Neural progenitor cell (in vitro differentiated cells): ENCODE measurements at regions not wholly inside any gene's neighbourhood (a gene's known extent, or its start where the extent isn't known, plus 50 kb on each side); places are given as distances from the start of the nearest gene placed in this dataset.

ENCODE experiments used
- DNase-seq: peaks from one replicate; pipeline ENCODE4 v3.0.0-alpha.2; 2016; ENCODE audit warnings: low spot score
- H2AFZ ChIP-seq: fragments of 200-600 bp; sonication (generic); replicated peaks from 2 replicates; pipeline ENCODE4 v1.6.1; 2016; ENCODE audit warnings: antibody characterized with exemption
- H3F3A ChIP-seq: fragments of 200-600 bp; sonication (generic); 2 replicates; pipeline ENCODE4 v1.6.1; 2016; ENCODE audit warnings: antibody characterized with exemption, low read depth
- H3K27ac ChIP-seq: fragments of 200-600 bp; sonication (generic); 2 replicates; pipeline ENCODE4 v1.5.1; 2016; ENCODE audit warnings: mild to moderate bottlenecking
- H3K27me3 ChIP-seq: fragments of 200-600 bp; sonication (generic); 2 replicates; pipeline ENCODE4 v1.6.1; 2016; ENCODE audit warnings: mild to moderate bottlenecking, moderate library complexity
- H3K36me3 ChIP-seq: fragments of 200-600 bp; sonication (generic); 2 replicates; pipeline ENCODE4 v1.5.1; 2016
- H3K4me1 ChIP-seq: fragments of 200-600 bp; sonication (generic); 2 replicates; pipeline ENCODE4 v1.6.1; 2016; ENCODE audit warnings: mixed run types
- H3K4me2 ChIP-seq: fragments of 200-600 bp; sonication (generic); 2 replicates; pipeline ENCODE4 v1.6.1; 2016
- H3K4me3 ChIP-seq: fragments of 200-600 bp; sonication (generic); 2 replicates; pipeline ENCODE4 v1.5.1; 2016
- H3K79me2 ChIP-seq: fragments of 200-600 bp; sonication (generic); 2 replicates; pipeline ENCODE4 v1.6.1; 2016; ENCODE audit warnings: low read depth
- H3K9ac ChIP-seq: fragments of 200-600 bp; sonication (generic); 2 replicates; pipeline ENCODE4 v1.6.1; 2016
- H3K9me3 ChIP-seq: fragments of 200-600 bp; sonication (generic); 2 replicates; pipeline ENCODE4 v1.5.1; 2016; ENCODE audit warnings: low read depth
- H4K20me1 ChIP-seq: fragments of 200-600 bp; sonication (generic); 2 replicates; pipeline ENCODE4 v1.6.1; 2016; ENCODE audit warnings: low read depth
- H3K27ac Mint-ChIP-seq: 3 replicates; pipeline ENCODE4 v1.8.0; 2021; ENCODE audit warnings: mixed read lengths
- H3K27me3 Mint-ChIP-seq: 2 replicates; pipeline ENCODE4 v1.8.0; 2022; ENCODE audit warnings: low read depth, mild to moderate bottlenecking, inconsistent platforms, moderate library complexity, mixed read lengths; ENCODE audit not compliant: insufficient read depth
- H3K36me3 Mint-ChIP-seq: 3 replicates; pipeline ENCODE4 v1.8.0; 2021; ENCODE audit warnings: mixed read lengths
- H3K4me1 Mint-ChIP-seq: 3 replicates; pipeline ENCODE4 v1.8.0; 2021; ENCODE audit warnings: mixed read lengths
- H3K4me3 Mint-ChIP-seq: 3 replicates; pipeline ENCODE4 v1.8.0; 2021; ENCODE audit warnings: mild to moderate bottlenecking, moderate library complexity, mixed read lengths
- H3K9me3 Mint-ChIP-seq: 3 replicates; pipeline ENCODE4 v1.8.0; 2020; ENCODE audit warnings: mixed read lengths
- CTCF ChIP-seq: fragments of 200-600 bp; sonication (generic); IDR thresholded peaks from 2 replicates; pipeline ENCODE4 v1.5.1; 2017; ENCODE audit warnings: antibody characterized with exemption, mild to moderate bottlenecking
- EZH2 ChIP-seq: fragments of 200-600 bp; sonication (generic); IDR thresholded peaks from 2 replicates; pipeline ENCODE4 v1.6.1; 2017; ENCODE audit warnings: antibody characterized with exemption, mild to moderate bottlenecking, moderate library complexity
- EZH2phosphoT487 ChIP-seq: fragments of 200-600 bp; sonication (generic); IDR thresholded peaks from 2 replicates; pipeline ENCODE4 v1.6.1; 2017; ENCODE audit warnings: antibody characterized with exemption

GRCh38 chr3:189398656-189399055 is 226.9 kb downstream of the TPRG1 start:
- H3K4me3 Mint-ChIP-seq: no peak overlapping the region
- H2AFZ ChIP-seq: no peak overlapping the region
- no peak overlapping the region for H3K4me2 ChIP-seq
- H3K4me1 Mint-ChIP-seq: no peaks in the 10 kb centered on the region
- no peaks in the 10 kb centered on the region for H3K4me1 ChIP-seq
- no peaks in the 10 kb centered on the region for H3K36me3 Mint-ChIP-seq
- no peaks in the 10 kb centered on the region for H3F3A ChIP-seq
- no peak overlapping the region for H3K4me3 ChIP-seq
- H3K9me3 Mint-ChIP-seq: no peaks in the 10 kb centered on the region
- H3K79me2 ChIP-seq: no peaks in the 10 kb centered on the region
- no peak for TF ChIP-seq CTCF
- TF ChIP-seq EZH2phosphoT487: no peak
- TF ChIP-seq EZH2: no peak
- no peaks in the 10 kb centered on the region for H3K36me3 ChIP-seq
- no peak for DNase-seq
- peaks cover 3% of the 10 kb centered on the region for H3K27me3 Mint-ChIP-seq
- no peak overlapping the region for H3K27ac Mint-ChIP-seq
- H3K9ac ChIP-seq: no peak overlapping the region
- H3K27ac ChIP-seq: no peak overlapping the region
- H4K20me1 ChIP-seq: no peaks in the 10 kb centered on the region
- no peaks in the 10 kb centered on the region for H3K9me3 ChIP-seq
- H3K27me3 ChIP-seq: no peaks in the 10 kb centered on the region

GRCh38 chr3:189401196-189401595 is 229.4 kb downstream of the TPRG1 start:
- Histone ChIP-seq H3K27ac (no peak overlapping the region), H3K9me3 (no peaks in the 10 kb centered on the region), H3K9ac (no peak overlapping the region), H3K4me3 (no peak overlapping the region), H3K27me3 (no peaks in the 10 kb centered on the region), H3F3A (no peaks in the 10 kb centered on the region), H3K4me2 (no peak overlapping the region), H3K36me3 (no peaks in the 10 kb centered on the region), H3K4me1 (no peaks in the 10 kb centered on the region), H2AFZ (no peak overlapping the region), H4K20me1 (no peaks in the 10 kb centered on the region), H3K79me2 (no peaks in the 10 kb centered on the region)
- TF ChIP-seq EZH2phosphoT487 (no peak), CTCF (no peak), EZH2 (no peak)
- Mint-ChIP-seq H3K4me3 (no peak overlapping the region), H3K36me3 (no peaks in the 10 kb centered on the region), H3K4me1 (no peaks in the 10 kb centered on the region), H3K27ac (no peak overlapping the region), H3K9me3 (no peaks in the 10 kb centered on the region), H3K27me3 (no peaks in the 10 kb centered on the region)
- no peak for DNase-seq

GRCh38 chr3:189403194-189403593 is 228.0 kb upstream of the TP63 start:
- Mint-ChIP-seq H3K36me3 (no peaks in the 10 kb centered on the region), H3K27me3 (no peaks in the 10 kb centered on the region), H3K9me3 (no peaks in the 10 kb centered on the region), H3K4me1 (no peaks in the 10 kb centered on the region), H3K4me3 (no peak overlapping the region), H3K27ac (no peak overlapping the region)
- Histone ChIP-seq H3K4me1 (no peaks in the 10 kb centered on the region), H3K27ac (no peak overlapping the region), H3K9me3 (no peaks in the 10 kb centered on the region), H3K4me2 (no peak overlapping the region), H3K36me3 (no peaks in the 10 kb centered on the region), H3F3A (no peaks in the 10 kb centered on the region), H3K79me2 (no peaks in the 10 kb centered on the region), H3K27me3 (no peaks in the 10 kb centered on the region), H3K4me3 (no peak overlapping the region), H4K20me1 (no peaks in the 10 kb centered on the region), H3K9ac (no peak overlapping the region), H2AFZ (no peak overlapping the region)
- no peak for DNase-seq
- no peak for TF ChIP-seq CTCF

GRCh38 chr3:189404024-189404423 is 227.2 kb upstream of the TP63 start:
- Mint-ChIP-seq H3K9me3 (no peaks in the 10 kb centered on the region), H3K27me3 (no peaks in the 10 kb centered on the region), H3K4me3 (no peak overlapping the region), H3K36me3 (no peaks in the 10 kb centered on the region), H3K4me1 (no peaks in the 10 kb centered on the region), H3K27ac (no peak overlapping the region)
- no peaks in the 10 kb centered on the region for H3F3A ChIP-seq
- H3K79me2 ChIP-seq: no peaks in the 10 kb centered on the region
- no peaks in the 10 kb centered on the region for H3K9me3 ChIP-seq
- H3K4me2 ChIP-seq: no peak overlapping the region
- H3K27me3 ChIP-seq: no peaks in the 10 kb centered on the region
- DNase-seq: no peak
- no peaks in the 10 kb centered on the region for H3K4me1 ChIP-seq
- no peak overlapping the region for H2AFZ ChIP-seq
- H3K36me3 ChIP-seq: no peaks in the 10 kb centered on the region
- no peak overlapping the region for H3K27ac ChIP-seq
- no peaks in the 10 kb centered on the region for H4K20me1 ChIP-seq
- no peak overlapping the region for H3K9ac ChIP-seq
- TF ChIP-seq EZH2phosphoT487 (no peak), CTCF (no peak), EZH2 (no peak)
- no peak overlapping the region for H3K4me3 ChIP-seq
